H1 (cell line): ENCODE measurements at regions not wholly inside any gene's neighbourhood (a gene's known extent, or its start where the extent isn't known, plus 50 kb on each side); places are given as distances from the start of the nearest gene placed in this dataset.

ENCODE experiments used
- CTCF ChIA-PET: fragments of 300-600 bp; sonication (Branson Sonifier 250); formaldehyde crosslinking; loops from one replicate; lab custom pipeline; 2021; ENCODE audit not compliant: partially characterized antibody; lab: Charles Lee
- POLR2A ChIA-PET: fragments of 300-600 bp; sonication (Branson Sonifier 250); formaldehyde crosslinking; loops from one replicate; lab custom pipeline; 2021; ENCODE audit warnings: inconsistent platforms; ENCODE audit not compliant: partially characterized antibody; lab: Charles Lee
- DNase-seq, 2 experiments: peaks; one replicate each; pipeline versions ENCODE4 v3.0.0 to v3.0.0-alpha.2; 2010 to 2022; ENCODE audit warnings: low spot score in 2 of 2, low read depth in 1 of 2, mixed read lengths in 1 of 2
- FAIRE-seq: peaks from 2 replicates; lab custom pipeline; 2011; peaks lifted over from hg19 to GRCh38; lab: Jason Lieb, UNC
- H2AFZ ChIP-seq: 2 replicates; pipeline ENCODE4 v1.8.1; 2012; ENCODE audit warnings: low read length, inconsistent platforms
- H2AK5ac ChIP-seq: 2 replicates; pipeline ENCODE4 v1.6.1; 2013; ENCODE audit warnings: low read depth, low read length
- H2BK120ac ChIP-seq: replicated peaks from 2 replicates; pipeline ENCODE3; 2013; ENCODE audit warnings: low read depth, low read length, inconsistent platforms
- H2BK12ac ChIP-seq: 2 replicates; pipeline ENCODE4 v1.6.1; 2013; ENCODE audit warnings: low read depth, low read length
- H2BK15ac ChIP-seq: 2 replicates; pipeline ENCODE4 v1.6.1; 2013; ENCODE audit warnings: low read length
- H2BK20ac ChIP-seq: 2 replicates; pipeline ENCODE4 v1.6.1; 2013; ENCODE audit warnings: low read length
- H2BK5ac ChIP-seq: 2 replicates; pipeline ENCODE4 v1.6.1; 2013; ENCODE audit warnings: low read depth, low read length
- H3K14ac ChIP-seq: 2 replicates; pipeline ENCODE4 v1.6.1; 2013; ENCODE audit warnings: inconsistent platforms; ENCODE audit not compliant: insufficient read length
- H3K18ac ChIP-seq: 2 replicates; pipeline ENCODE4 v1.6.1; 2013; ENCODE audit warnings: low read length; ENCODE audit errors: extremely low read depth
- H3K23ac ChIP-seq: 2 replicates; pipeline ENCODE4 v1.6.1; 2013; ENCODE audit warnings: inconsistent platforms; ENCODE audit not compliant: insufficient read length
- H3K23me2 ChIP-seq: 2 replicates; pipeline ENCODE4 v1.6.1; 2013; ENCODE audit warnings: low read depth, low read length
- H3K27ac ChIP-seq: 2 replicates; pipeline ENCODE4 v1.6.1; 2011; ENCODE audit warnings: low read depth, low read length, inconsistent platforms
- H3K27me3 ChIP-seq, 4 experiments: replicated peaks in 1 of 4; 1 replicate in 1 of 4; 2 replicates in 3 of 4; pipeline versions ENCODE4 v1.6.1 to v1.8.1; 2011 to 2013; ENCODE audit warnings: low read length in 3 of 4, mild to moderate bottlenecking in 3 of 4, inconsistent platforms in 2 of 4, mixed read lengths in 2 of 4, moderate library complexity in 1 of 4; ENCODE audit not compliant: control insufficient read depth in 3 of 4, insufficient read depth in 3 of 4; ENCODE audit errors: extremely low read depth in 1 of 4
- H3K36me3 ChIP-seq, 4 experiments: 2 replicates each; pipeline versions ENCODE4 v1.6.1 to v1.8.1; 2011 to 2013; ENCODE audit warnings: mild to moderate bottlenecking in 4 of 4, low read length in 3 of 4, moderate library complexity in 2 of 4, control low read depth in 1 of 4, inconsistent platforms in 1 of 4; ENCODE audit not compliant: insufficient read depth in 4 of 4, control insufficient read depth in 2 of 4
- H3K4ac ChIP-seq: replicated peaks from 2 replicates; pipeline ENCODE3; 2013; ENCODE audit warnings: low read length, low read depth, mixed read lengths, inconsistent platforms; ENCODE audit not compliant: insufficient read length
- H3K4me1 ChIP-seq, 4 experiments: replicated peaks in 1 of 4; 1 replicate in 1 of 4; 2 replicates in 3 of 4; pipeline versions ENCODE4 v1.6.1 to v1.8.1; 2011 to 2013; ENCODE audit warnings: low read length in 3 of 4, inconsistent platforms in 2 of 4, mixed read lengths in 1 of 4; ENCODE audit not compliant: insufficient read depth in 4 of 4, control insufficient read depth in 3 of 4
- H3K4me2 ChIP-seq, 2 experiments: 2 replicates each; pipeline versions ENCODE4 v1.6.1 to v1.8.1; 2011 to 2013; ENCODE audit warnings: low read depth in 2 of 2, low read length in 2 of 2, control low read depth in 1 of 2, inconsistent platforms in 1 of 2, mild to moderate bottlenecking in 1 of 2; ENCODE audit not compliant: insufficient read depth in 1 of 2
- H3K4me3 ChIP-seq, 4 experiments: fragments of 200-600, 300-600 bp in 1 of 4; sonication (generic), shearing (Covaris generic), sonication (Bioruptor Twin) in 1 of 4; 2 replicates each; pipeline versions ENCODE4 v1.5.1 to v1.8.1; 2011 to 2016; ENCODE audit warnings: low read length in 4 of 4, low read depth in 3 of 4, control low read depth in 2 of 4, inconsistent platforms in 2 of 4, mild to moderate bottlenecking in 2 of 4, mixed read lengths in 1 of 4, moderate library complexity in 1 of 4; ENCODE audit not compliant: insufficient read depth in 2 of 4; ENCODE audit errors: extremely low read depth in 1 of 4
- H3K56ac ChIP-seq: replicated peaks from 2 replicates; pipeline ENCODE3; 2013; ENCODE audit warnings: low read depth, mild to moderate bottlenecking, mixed read lengths, low read length, inconsistent platforms; ENCODE audit not compliant: insufficient read length
- H3K79me1 ChIP-seq: 2 replicates; pipeline ENCODE4 v1.6.1; 2013; ENCODE audit warnings: low read depth, low read length, control low read depth
- H3K79me2 ChIP-seq, 2 experiments: 2 replicates each; pipeline versions ENCODE4 v1.6.1 to v1.8.1; 2012 to 2013; ENCODE audit warnings: low read length in 2 of 2, mild to moderate bottlenecking in 2 of 2, inconsistent platforms in 1 of 2; ENCODE audit not compliant: insufficient read depth in 2 of 2, control insufficient read depth in 1 of 2
- H3K9ac ChIP-seq, 4 experiments: replicated peaks in 1 of 4; 1 replicate in 1 of 4; 2 replicates in 3 of 4; pipeline versions ENCODE4 v1.6.1 to v1.8.1; 2011 to 2013; ENCODE audit warnings: low read depth in 3 of 4, low read length in 3 of 4, control low read depth in 2 of 4, mild to moderate bottlenecking in 2 of 4, moderate library complexity in 2 of 4, inconsistent platforms in 1 of 4; ENCODE audit errors: extremely low read depth in 1 of 4
- H3K9me3 ChIP-seq, 2 experiments: 2 replicates each; pipeline versions ENCODE4 v1.6.1 to v1.8.1; 2012 to 2013; ENCODE audit warnings: mild to moderate bottlenecking in 2 of 2, moderate library complexity in 2 of 2, control low read depth in 1 of 2, inconsistent platforms in 1 of 2, low read depth in 1 of 2, low read length in 1 of 2, mixed read lengths in 1 of 2; ENCODE audit not compliant: insufficient read depth in 2 of 2
- H4K20me1 ChIP-seq, 2 experiments: replicated peaks in 1 of 2; 2 replicates each; pipeline versions ENCODE3 to v1.8.1; 2011 to 2013; ENCODE audit warnings: inconsistent platforms in 2 of 2, low read length in 2 of 2, mild to moderate bottlenecking in 1 of 2; ENCODE audit not compliant: insufficient read depth in 2 of 2, control insufficient read depth in 1 of 2
- H4K5ac ChIP-seq: 2 replicates; pipeline ENCODE4 v1.6.1; 2013; ENCODE audit warnings: low read length, low read depth, mixed read lengths, inconsistent platforms; ENCODE audit not compliant: insufficient read length
- H4K8ac ChIP-seq: 2 replicates; pipeline ENCODE4 v1.8.0; 2013; ENCODE audit warnings: mild to moderate bottlenecking, moderate library complexity, low read length, inconsistent platforms; ENCODE audit not compliant: insufficient read depth; ENCODE audit errors: extremely low read depth
- H4K91ac ChIP-seq: replicated peaks from 2 replicates; pipeline ENCODE3; 2013; ENCODE audit warnings: low read length, mixed read lengths, inconsistent platforms; ENCODE audit not compliant: insufficient read length
- CEBPB ChIP-seq: IDR thresholded peaks from 2 replicates; pipeline ENCODE4 v1.6.1; 2012; ENCODE audit warnings: low read depth, low read length
- MAX ChIP-seq: IDR thresholded peaks from 2 replicates; pipeline ENCODE4 v1.6.1; 2012; ENCODE audit warnings: inconsistent platforms
- SP1 ChIP-seq: IDR thresholded peaks from 2 replicates; pipeline ENCODE4 v1.6.1; 2011; ENCODE audit warnings: low read depth, low read length
- WGBS, 2 experiments: shearing (Covaris generic) in 1 of 2; methylation state at CpG; one replicate each; pipeline versions ENCODE4 v1.1.6 to v1.1.7; 2013 to 2015; ENCODE audit warnings: low lambda C conversion rate in 2 of 2, mixed read lengths in 2 of 2, inconsistent platforms in 1 of 2, low coverage in 1 of 2, missing lambda C conversion rate in 1 of 2; ENCODE audit not compliant: insufficient replicate concordance in 2 of 2, insufficient coverage in 1 of 2, insufficient read length in 1 of 2; ENCODE audit errors: extremely low coverage in 1 of 2, missing lambda C conversion rate in 1 of 2; 5-methylcytosine and 5-hydroxymethylcytosine counted together
- TF ChIP-seq, protein P1 (sequence below): IDR thresholded peaks from 2 replicates; pipeline ENCODE4 v1.6.1; 2012; ENCODE audit warnings: inconsistent platforms

DNA sequence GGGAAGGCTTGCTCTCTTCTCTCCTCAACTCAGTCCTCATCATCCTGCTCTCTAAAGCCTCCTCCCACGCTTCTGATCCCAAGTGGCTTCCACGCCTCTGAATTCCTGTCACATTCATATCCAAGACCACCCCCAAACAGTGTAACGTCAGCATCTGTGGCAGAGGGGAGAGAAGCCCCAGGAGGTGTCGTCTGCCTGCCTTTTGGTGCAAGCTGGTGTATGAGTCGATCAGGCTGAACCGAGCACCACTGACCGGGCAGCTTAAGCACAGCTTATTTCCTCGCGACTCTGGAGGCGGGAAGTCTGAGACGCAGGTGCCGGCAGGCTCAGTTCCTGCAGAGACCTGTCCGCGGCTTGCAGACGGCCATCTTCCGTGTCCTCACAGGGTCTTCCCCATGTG, 123.8 kb upstream of the RAB4A start:
- Histone ChIP-seq H3K9me3 (no peaks in the 10 kb centered on the region), H3K18ac (no peak overlapping the region; the same call in 1 of the 2 replicates), H4K5ac (no peak overlapping the region), H3K56ac (no peak overlapping the region), H2BK5ac (no peak overlapping the region; the same call in 1 of the 2 replicates), H3K27ac (no peak overlapping the region), H3K4me3 (no peak overlapping the region), H3K23me2 (no peaks in the 10 kb centered on the region), H4K20me1 (no peaks in the 10 kb centered on the region), H2BK15ac (no peak overlapping the region; the same call in 1 of the 2 replicates), H3K23ac (no peak overlapping the region), H3K27me3 (peaks cover 0 to 4% (median 3%) of the 10 kb centered on the region in 4 experiments; a peak in 1 of 7 replicates), H2AK5ac (no peak overlapping the region), H2BK12ac (peak overlapping the region; percentile 89; the same call in 1 of the 2 replicates), H3K4me2 (no peak overlapping the region; a peak in 1 of 4 replicates), H4K8ac (no peak overlapping the region; the same call in 1 of the 2 replicates), H4K91ac (no peak overlapping the region), H3K79me2 (no peaks in the 10 kb centered on the region), H3K4ac (no peak overlapping the region), H3K79me1 (no peaks in the 10 kb centered on the region), H3K4me1 (peaks cover 4 to 20% (median 14%) of the 10 kb centered on the region in 4 experiments), H3K36me3 (no peaks in the 10 kb centered on the region), H3K9ac (no peak overlapping the region), H2AFZ (no peak overlapping the region), H3K14ac (no peak overlapping the region), H2BK20ac (peak overlapping the region; percentile 55; the same call in 1 of the 2 replicates), H2BK120ac (no peak overlapping the region)
- TF ChIP-seq MAX, result peak; percentile 59; the same call in 1 of the 2 replicates
- TF ChIP-seq CEBPB, result no peak
- TF ChIP-seq SP1, result no peak
- TF ChIP-seq, protein P1, sequence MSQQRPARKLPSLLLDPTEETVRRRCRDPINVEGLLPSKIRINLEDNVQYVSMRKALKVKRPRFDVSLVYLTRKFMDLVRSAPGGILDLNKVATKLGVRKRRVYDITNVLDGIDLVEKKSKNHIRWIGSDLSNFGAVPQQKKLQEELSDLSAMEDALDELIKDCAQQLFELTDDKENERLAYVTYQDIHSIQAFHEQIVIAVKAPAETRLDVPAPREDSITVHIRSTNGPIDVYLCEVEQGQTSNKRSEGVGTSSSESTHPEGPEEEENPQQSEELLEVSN, result peak; percentile 84
- ChIA-PET CTCF (no interaction called here), POLR2A (interaction anchor here (1.2 to 1.5 kb wide), 2 partner anchors 13 to 15 kb away, joined by 3 to 4 read pairs; no protein-coding TSS in a partner anchor)
- 90% methylated on average over 16 of the region's 16 CpGs; no CpG with 5 or more reads in 1 of the 2 experiments for WGBS, 2 experiments
- DNase-seq (no peak), FAIRE-seq (no peak)
